Liver (tissue), 8 donors: ENCODE measurements at regions not wholly inside any gene's neighbourhood (a gene's known extent, or its start where the extent isn't known, plus 50 kb on each side); places are given as distances from the start of the nearest gene placed in this dataset.

ENCODE experiments used
- DNase-seq: peaks from one replicate; pipeline ENCODE4 v3.0.0-alpha.2; 2017; ENCODE audit warnings: low spot score
- H3K27ac ChIP-seq, 2 donors: one replicate each; pipeline ENCODE4 v1.7.0; 2013; ENCODE audit warnings: inconsistent platforms in 2 of 2, low read length in 2 of 2, control low read depth in 1 of 2, low read depth in 1 of 2, mild to moderate bottlenecking in 1 of 2
- H3K27me3 ChIP-seq, 4 donors: one replicate each; pipeline versions ENCODE4 v1.6.1 to v1.7.0; 2013; ENCODE audit warnings: low read length in 3 of 4, inconsistent platforms in 1 of 4, mild to moderate bottlenecking in 1 of 4, moderate library complexity in 1 of 4; ENCODE audit not compliant: control insufficient read depth in 4 of 4, insufficient read depth in 4 of 4
- H3K36me3 ChIP-seq, 4 donors: one replicate each; pipeline versions ENCODE4 v1.6.1 to v1.7.0; 2013; ENCODE audit warnings: low read length in 3 of 4, mild to moderate bottlenecking in 3 of 4, low read depth in 1 of 4, moderate library complexity in 1 of 4; ENCODE audit not compliant: control insufficient read depth in 4 of 4, insufficient read depth in 3 of 4
- H3K4me1 ChIP-seq, 4 donors: one replicate each; pipeline versions ENCODE4 v1.6.1 to v1.7.0; 2013; ENCODE audit warnings: low read length in 3 of 4, mild to moderate bottlenecking in 3 of 4, moderate library complexity in 1 of 4; ENCODE audit not compliant: control insufficient read depth in 4 of 4, insufficient read depth in 4 of 4
- H3K4me3 ChIP-seq, 3 donors: one replicate each; pipeline versions ENCODE4 v1.6.1 to v1.7.0; 2013; ENCODE audit warnings: low read length in 3 of 3, control low read depth in 1 of 3, low read depth in 1 of 3, mild to moderate bottlenecking in 1 of 3
- H3K9ac ChIP-seq, 2 donors: one replicate each; pipeline ENCODE4 v1.7.0; 2013; ENCODE audit warnings: low read length in 2 of 2, mild to moderate bottlenecking in 2 of 2, moderate library complexity in 2 of 2, control low read depth in 1 of 2, low read depth in 1 of 2
- H3K9me3 ChIP-seq, 4 donors: one replicate each; pipeline versions ENCODE4 v1.6.1 to v1.7.0; 2013; ENCODE audit warnings: low read length in 3 of 4; ENCODE audit not compliant: control insufficient read depth in 4 of 4
- EGR1 ChIP-seq, 2 donors: IDR thresholded peaks; 2 replicates each; pipeline ENCODE4 v1.6.1; 2016 to 2018; ENCODE audit warnings: antibody characterized with exemption in 2 of 2, low read depth in 2 of 2
- FOXA1 ChIP-seq: IDR thresholded peaks from 2 replicates; pipeline ENCODE4 v1.6.1; 2016; ENCODE audit warnings: antibody characterized with exemption
- FOXA2 ChIP-seq: IDR thresholded peaks from 2 replicates; pipeline ENCODE4 v1.6.1; 2016; ENCODE audit warnings: antibody characterized with exemption
- GABPA ChIP-seq, 2 donors: IDR thresholded peaks in 1 of 2; conservative IDR thresholded peaks in 1 of 2; 2 replicates each; pipeline ENCODE4 v1.6.1; 2016; ENCODE audit warnings: antibody characterized with exemption in 2 of 2, mild to moderate bottlenecking in 1 of 2, moderate library complexity in 1 of 2
- HNF4A ChIP-seq, 2 donors: conservative IDR thresholded peaks; 2 replicates each; pipeline ENCODE4 v1.6.1; 2016; ENCODE audit warnings: antibody characterized with exemption in 2 of 2, mild to moderate bottlenecking in 2 of 2
- HNF4G ChIP-seq: IDR thresholded peaks from 2 replicates; pipeline ENCODE4 v1.6.1; 2016; ENCODE audit warnings: antibody characterized with exemption
- JUND ChIP-seq, 2 donors: IDR thresholded peaks; 2 replicates each; pipeline ENCODE4 v1.6.1; 2016; ENCODE audit warnings: antibody characterized with exemption in 2 of 2
- MAX ChIP-seq: IDR thresholded peaks from 2 replicates; pipeline ENCODE4 v1.6.1; 2016; ENCODE audit warnings: antibody characterized with exemption
- NR2F2 ChIP-seq: IDR thresholded peaks from 2 replicates; pipeline ENCODE4 v1.6.1; 2016; ENCODE audit warnings: antibody characterized with exemption
- RAD21 ChIP-seq, 2 donors: IDR thresholded peaks; 2 replicates each; pipeline ENCODE4 v1.6.1; 2016; ENCODE audit warnings: antibody characterized with exemption in 2 of 2, mild to moderate bottlenecking in 2 of 2
- REST ChIP-seq: IDR thresholded peaks from 2 replicates; pipeline ENCODE4 v1.6.1; 2016; ENCODE audit warnings: antibody characterized with exemption, mild to moderate bottlenecking
- RXRA ChIP-seq, 2 donors: IDR thresholded peaks; 2 replicates each; pipeline ENCODE4 v1.6.1; 2017 to 2018; ENCODE audit warnings: antibody characterized with exemption in 2 of 2, mild to moderate bottlenecking in 1 of 2
- SP1 ChIP-seq: IDR thresholded peaks from 2 replicates; pipeline ENCODE4 v1.6.1; 2018; ENCODE audit warnings: antibody characterized with exemption, mild to moderate bottlenecking
- TAF1 ChIP-seq: conservative IDR thresholded peaks from 2 replicates; pipeline ENCODE4 v1.6.1; 2016; ENCODE audit warnings: antibody characterized with exemption, mild to moderate bottlenecking
- YY1 ChIP-seq: IDR thresholded peaks from 2 replicates; pipeline ENCODE4 v1.6.1; 2016; ENCODE audit warnings: antibody characterized with exemption, mild to moderate bottlenecking
- WGBS: extraction: QIAGEN DNeasy Blood & Tissue Kit; methylation state at CpG from one replicate; pipeline ENCODE4 v1.1.7; 2013; 5-methylcytosine and 5-hydroxymethylcytosine counted together
- TF ChIP-seq, protein P1 (sequence below): IDR thresholded peaks from 2 replicates; pipeline ENCODE4 v1.6.1; 2016; ENCODE audit warnings: antibody characterized with exemption
- TF ChIP-seq, protein P2 (sequence below): IDR thresholded peaks from 2 replicates; pipeline ENCODE4 v1.6.1; 2016; ENCODE audit warnings: antibody characterized with exemption
- TF ChIP-seq, protein P3 (sequence below): fragments of 150-350 bp; IDR thresholded peaks from 2 replicates; pipeline ENCODE4 v1.5.1; 2017; ENCODE audit warnings: improper control_type of control experiment, low read depth, low read length; ENCODE audit not compliant: missing input control
- donor health status: healthy.
- donor health status: healthy.
- donor health status: healthy.
- donor health status: healthy.
- donor health status: healthy.

- TF ChIP-seq YY1 (no peak), FOXA2 (no peak), HNF4G (no peak), NR2F2 (no peak), SP1 (no peak), FOXA1 (no peak), TAF1 (no peak), EGR1 (IDR thresholded peaks at IDR 0.05; ENCODE audit: low read depth in 2 of 2) (no peak), RXRA (IDR thresholded peaks at IDR 0.05) (no peak), GABPA (IDR thresholded peaks at IDR 0.05 in 1 of 2, conservative IDR thresholded peaks at IDR 0.05 in 1 of 2) (no peak), RAD21 (IDR thresholded peaks at IDR 0.05) (no peak), HNF4A (conservative IDR thresholded peaks at IDR 0.05) (no peak), MAX (no peak)
- TF ChIP-seq, protein P1, sequence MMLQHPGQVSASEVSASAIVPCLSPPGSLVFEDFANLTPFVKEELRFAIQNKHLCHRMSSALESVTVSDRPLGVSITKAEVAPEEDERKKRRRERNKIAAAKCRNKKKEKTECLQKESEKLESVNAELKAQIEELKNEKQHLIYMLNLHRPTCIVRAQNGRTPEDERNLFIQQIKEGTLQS, result no peak
- TF ChIP-seq, protein P2, sequence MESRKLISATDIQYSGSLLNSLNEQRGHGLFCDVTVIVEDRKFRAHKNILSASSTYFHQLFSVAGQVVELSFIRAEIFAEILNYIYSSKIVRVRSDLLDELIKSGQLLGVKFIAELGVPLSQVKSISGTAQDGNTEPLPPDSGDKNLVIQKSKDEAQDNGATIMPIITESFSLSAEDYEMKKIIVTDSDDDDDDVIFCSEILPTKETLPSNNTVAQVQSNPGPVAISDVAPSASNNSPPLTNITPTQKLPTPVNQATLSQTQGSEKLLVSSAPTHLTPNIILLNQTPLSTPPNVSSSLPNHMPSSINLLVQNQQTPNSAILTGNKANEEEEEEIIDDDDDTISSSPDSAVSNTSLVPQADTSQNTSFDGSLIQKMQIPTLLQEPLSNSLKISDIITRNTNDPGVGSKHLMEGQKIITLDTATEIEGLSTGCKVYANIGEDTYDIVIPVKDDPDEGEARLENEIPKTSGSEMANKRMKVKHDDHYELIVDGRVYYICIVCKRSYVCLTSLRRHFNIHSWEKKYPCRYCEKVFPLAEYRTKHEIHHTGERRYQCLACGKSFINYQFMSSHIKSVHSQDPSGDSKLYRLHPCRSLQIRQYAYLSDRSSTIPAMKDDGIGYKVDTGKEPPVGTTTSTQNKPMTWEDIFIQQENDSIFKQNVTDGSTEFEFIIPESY, result no peak
- TF ChIP-seq, protein P3, sequence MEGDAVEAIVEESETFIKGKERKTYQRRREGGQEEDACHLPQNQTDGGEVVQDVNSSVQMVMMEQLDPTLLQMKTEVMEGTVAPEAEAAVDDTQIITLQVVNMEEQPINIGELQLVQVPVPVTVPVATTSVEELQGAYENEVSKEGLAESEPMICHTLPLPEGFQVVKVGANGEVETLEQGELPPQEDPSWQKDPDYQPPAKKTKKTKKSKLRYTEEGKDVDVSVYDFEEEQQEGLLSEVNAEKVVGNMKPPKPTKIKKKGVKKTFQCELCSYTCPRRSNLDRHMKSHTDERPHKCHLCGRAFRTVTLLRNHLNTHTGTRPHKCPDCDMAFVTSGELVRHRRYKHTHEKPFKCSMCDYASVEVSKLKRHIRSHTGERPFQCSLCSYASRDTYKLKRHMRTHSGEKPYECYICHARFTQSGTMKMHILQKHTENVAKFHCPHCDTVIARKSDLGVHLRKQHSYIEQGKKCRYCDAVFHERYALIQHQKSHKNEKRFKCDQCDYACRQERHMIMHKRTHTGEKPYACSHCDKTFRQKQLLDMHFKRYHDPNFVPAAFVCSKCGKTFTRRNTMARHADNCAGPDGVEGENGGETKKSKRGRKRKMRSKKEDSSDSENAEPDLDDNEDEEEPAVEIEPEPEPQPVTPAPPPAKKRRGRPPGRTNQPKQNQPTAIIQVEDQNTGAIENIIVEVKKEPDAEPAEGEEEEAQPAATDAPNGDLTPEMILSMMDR, result no peak
These were observed 407.9 kb upstream of the AADAT start for GRCh38 chr4:170497689-170498088.

DNA sequence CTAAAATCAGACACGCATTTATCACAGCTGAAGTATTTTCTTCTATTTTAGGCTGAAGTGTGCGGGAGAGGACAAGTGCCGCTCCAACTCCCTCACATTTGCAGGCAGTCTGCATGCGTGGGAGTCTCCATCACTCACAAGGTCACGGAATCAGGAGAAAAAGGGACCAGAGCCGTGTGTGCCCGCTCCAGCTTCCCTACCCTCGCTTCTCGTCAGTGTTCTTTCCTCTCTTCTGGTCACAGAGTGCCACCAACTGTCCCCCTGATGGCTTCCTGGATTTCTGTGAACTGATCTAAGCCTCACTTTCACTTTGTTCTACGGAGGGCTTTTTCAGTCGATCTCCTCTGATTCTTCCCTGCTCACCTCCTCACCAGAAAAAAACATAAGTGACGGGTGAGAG, 407.4 kb upstream of the AADAT start:
- Histone ChIP-seq H3K9ac (no peak overlapping the region), H3K9me3 (no peaks in the 10 kb centered on the region), H3K36me3 (no peaks in the 10 kb centered on the region), H3K4me1 (no peaks in the 10 kb centered on the region), H3K4me3 (no peak overlapping the region), H3K27ac (no peak overlapping the region), H3K27me3 (peaks cover 0 to 3% (median 1%) of the 10 kb centered on the region in 4 donors)
- 66% methylated on average over 12 of the region's 12 CpGs for WGBS
- no peak for DNase-seq
- TF ChIP-seq RAD21 (IDR thresholded peaks at IDR 0.05) (no peak), HNF4A (conservative IDR thresholded peaks at IDR 0.05) (no peak), YY1 (no peak), TAF1 (no peak), JUND (IDR thresholded peaks at IDR 0.05) (no peak), HNF4G (no peak), NR2F2 (no peak), SP1 (no peak), REST (no peak), FOXA1 (no peak), EGR1 (IDR thresholded peaks at IDR 0.05; ENCODE audit: low read depth in 2 of 2) (no peak), MAX (no peak), FOXA2 (no peak)
- TF ChIP-seq, protein P1, result no peak
- TF ChIP-seq, protein P3, result no peak
- TF ChIP-seq, protein P2, result no peak

More at GRCh38 chr4:170497689-170498088, 407.9 kb upstream of the AADAT start:
- DNase-seq, result no peak
- no peak overlapping the region for H3K27ac ChIP-seq
- WGBS, result 69% methylated on average over 1 of the region's 1 CpG
- no peaks in the 10 kb centered on the region for H3K36me3 ChIP-seq
- no peak overlapping the region for H3K9ac ChIP-seq
- peaks cover 0 to 3% (median 1%) of the 10 kb centered on the region in 4 donors for H3K27me3 ChIP-seq
- H3K9me3 ChIP-seq, result no peaks in the 10 kb centered on the region
- H3K4me1 ChIP-seq, result no peaks in the 10 kb centered on the region
- no peak overlapping the region for H3K4me3 ChIP-seq
